SK-N-SH treated with all-trans-retinoic acid at 6 μM for 48 hours (cell line): ENCODE measurements at regions not wholly inside any gene's neighbourhood (a gene's known extent, or its start where the extent isn't known, plus 50 kb on each side); places are given as distances from the start of the nearest gene placed in this dataset.

ENCODE experiments used
- ATAC-seq: fragments of 200-7000 bp; cut with Tn5 transposase; 3 replicates; pipeline ENCODE4 v1.9.1; 2020; ENCODE audit warnings: mild to moderate bottlenecking, moderate library complexity
- ARNTL ChIP-seq: fragments of 450-650 bp; formaldehyde crosslinking; IDR thresholded peaks from 2 replicates; pipeline ENCODE4 v1.5.0; 2020; ENCODE audit warnings: low read depth, mild to moderate bottlenecking, moderate library complexity, borderline replicate concordance
- BACH2 ChIP-seq: fragments of 250-450 bp; sonication (Bioruptor Pico); IDR thresholded peaks from 2 replicates; pipeline ENCODE4 v1.9.0; 2021; ENCODE audit warnings: mild to moderate bottlenecking, borderline replicate concordance
- CREB5 ChIP-seq: fragments of 250-450 bp; sonication (Bioruptor Pico); IDR thresholded peaks from 2 replicates; pipeline ENCODE4 v1.5.1; 2020; ENCODE audit warnings: low read depth, mild to moderate bottlenecking, moderate library complexity
- CSDC2 ChIP-seq: fragments of 250-450 bp; sonication (Bioruptor Pico); IDR thresholded peaks from 2 replicates; pipeline ENCODE4 v1.5.0; 2020; ENCODE audit warnings: mild to moderate bottlenecking, moderate library complexity
- CSRNP3 ChIP-seq: fragments of 250-450 bp; sonication (Bioruptor Pico); IDR thresholded peaks from 2 replicates; pipeline ENCODE4 v1.5.1; 2021; ENCODE audit warnings: mild to moderate bottlenecking, moderate library complexity
- GLIS3 ChIP-seq: fragments of 250-450 bp; sonication (Bioruptor Pico); IDR thresholded peaks from 2 replicates; pipeline ENCODE4 v1.5.0; 2020; ENCODE audit warnings: mild to moderate bottlenecking, moderate library complexity
- ISL1 ChIP-seq: fragments of 250-450 bp; sonication (Bioruptor Pico); IDR thresholded peaks from 2 replicates; pipeline ENCODE4 v2.1.2; 2022; ENCODE audit warnings: mild to moderate bottlenecking, moderate library complexity
- OSR1 ChIP-seq: fragments of 250-450 bp; sonication (Bioruptor Pico); IDR thresholded peaks from 2 replicates; pipeline ENCODE4 v1.8.0; 2022; ENCODE audit warnings: moderate library complexity, mild to moderate bottlenecking, inconsistent platforms
- PATZ1 ChIP-seq: fragments of 250-450 bp; sonication (Bioruptor Pico); IDR thresholded peaks from 2 replicates; pipeline ENCODE4 v1.8.0; 2020; ENCODE audit warnings: mild to moderate bottlenecking, moderate library complexity, borderline replicate concordance
- POU6F1 ChIP-seq: fragments of 250-450 bp; sonication (Bioruptor Pico); IDR thresholded peaks from 2 replicates; pipeline ENCODE4 v1.8.0; 2021; ENCODE audit warnings: low read depth, mild to moderate bottlenecking, moderate library complexity, borderline replicate concordance
- PPARA ChIP-seq: fragments of 250-450 bp; sonication (Bioruptor Pico); IDR thresholded peaks from 2 replicates; pipeline ENCODE4 v1.5.0; 2020; ENCODE audit warnings: mild to moderate bottlenecking, borderline replicate concordance
- RARB ChIP-seq: fragments of 250-450 bp; sonication (Bioruptor Pico); IDR thresholded peaks from 2 replicates; pipeline ENCODE4 v1.8.0; 2021; ENCODE audit warnings: mild to moderate bottlenecking, moderate library complexity
- SNAI2 ChIP-seq: fragments of 250-450 bp; sonication (Bioruptor Pico); IDR thresholded peaks from 2 replicates; pipeline ENCODE4 v1.5.0; 2020; ENCODE audit warnings: mild to moderate bottlenecking, moderate library complexity
- TCF4 ChIP-seq: fragments of 250-450 bp; sonication (Bioruptor Pico); IDR thresholded peaks from 2 replicates; pipeline ENCODE4 v1.8.0; 2021; ENCODE audit warnings: mild to moderate bottlenecking, moderate library complexity, borderline replicate concordance
- TOX ChIP-seq: fragments of 250-450 bp; sonication (Bioruptor Pico); IDR thresholded peaks from 2 replicates; pipeline ENCODE4 v1.8.0; 2021; ENCODE audit warnings: mild to moderate bottlenecking, moderate library complexity, borderline replicate concordance
- TSHZ2 ChIP-seq: fragments of 250-450 bp; sonication (Bioruptor Pico); IDR thresholded peaks from 2 replicates; pipeline ENCODE4 v1.5.0; 2020; ENCODE audit warnings: mild to moderate bottlenecking, moderate library complexity
- ZC3H10 ChIP-seq: fragments of 250-450 bp; sonication (Bioruptor Pico); IDR thresholded peaks from 2 replicates; pipeline ENCODE4 v1.5.1; 2021; ENCODE audit warnings: mild to moderate bottlenecking, moderate library complexity
- ZFP3 ChIP-seq: fragments of 250-450 bp; sonication (Bioruptor Pico); IDR thresholded peaks from 2 replicates; pipeline ENCODE4 v1.5.0; 2020; ENCODE audit warnings: mild to moderate bottlenecking, moderate library complexity
- ZFP30 ChIP-seq: fragments of 450-650 bp; formaldehyde crosslinking; IDR thresholded peaks from 2 replicates; pipeline ENCODE4 v1.5.0; 2022; ENCODE audit warnings: mild to moderate bottlenecking, moderate library complexity
- ZNF565 ChIP-seq: fragments of 450-650 bp; formaldehyde crosslinking; conservative IDR thresholded peaks from 2 replicates; pipeline ENCODE4 v1.5.0; 2020; ENCODE audit warnings: low read depth, mild to moderate bottlenecking, moderate library complexity
- ZNF70 ChIP-seq: fragments of 450-650 bp; formaldehyde crosslinking; IDR thresholded peaks from 2 replicates; pipeline ENCODE4 v1.5.0; 2020; ENCODE audit warnings: mild to moderate bottlenecking, moderate library complexity
- ZNF8 ChIP-seq: fragments of 450-650 bp; formaldehyde crosslinking; IDR thresholded peaks from 2 replicates; pipeline ENCODE4 v1.5.0; 2020; ENCODE audit warnings: mild to moderate bottlenecking, moderate library complexity

GRCh38 chr7:34544621-34545020 lies 113.4 kb upstream of the NPSR1 start:
- ATAC-seq = no peak
- TF ChIP-seq ZNF8 (no peak), TCF4 (CRISPR knock-in tag) (no peak), ISL1 (CRISPR knock-in tag) (no peak), ZNF70 (CRISPR knock-in tag) (no peak), ARNTL (no peak)

GRCh38 chr7:34550996-34551395 lies 107.0 kb upstream of the NPSR1 start:
- no peak for ATAC-seq
- TF ChIP-seq ZC3H10 (CRISPR knock-in tag) = no peak

- TF ChIP-seq BACH2 (CRISPR knock-in tag) (no peak), OSR1 (CRISPR knock-in tag) (no peak), ISL1 (CRISPR knock-in tag) (no peak), SNAI2 (CRISPR knock-in tag) (no peak), CSDC2 (CRISPR knock-in tag) (no peak), ZNF8 (no peak), ZNF565 (CRISPR knock-in tag) (no peak), ZFP30 (CRISPR knock-in tag) (no peak), ZNF70 (CRISPR knock-in tag) (no peak)
- ATAC-seq = no peak
Measured at GRCh38 chr7:34552502-34552901, 105.5 kb upstream of the NPSR1 start.

GRCh38 chr7:34558022-34558421 lies 100.0 kb upstream of the NPSR1 start:
- no peak for ATAC-seq
- TF ChIP-seq POU6F1 (no peak), PATZ1 (CRISPR knock-in tag) (no peak), TOX (CRISPR knock-in tag) (no peak), GLIS3 (CRISPR knock-in tag) (no peak), TCF4 (CRISPR knock-in tag) (no peak), PPARA (CRISPR knock-in tag) (no peak), ZFP3 (no peak), CREB5 (no peak), ZNF8 (no peak), ZNF70 (CRISPR knock-in tag) (no peak), TSHZ2 (CRISPR knock-in tag) (no peak), BACH2 (CRISPR knock-in tag) (no peak), RARB (CRISPR knock-in tag) (no peak), ZC3H10 (CRISPR knock-in tag) (no peak), SNAI2 (CRISPR knock-in tag) (no peak), CSRNP3 (CRISPR knock-in tag) (no peak), ZFP30 (CRISPR knock-in tag) (no peak)
